CD4-positive, alpha-beta T cell (primary cell): ENCODE measurements at regions not wholly inside any gene's neighbourhood (a gene's known extent, or its start where the extent isn't known, plus 50 kb on each side); places are given as distances from the start of the nearest gene placed in this dataset.
"Not testable (repeated sequence)": the region's sequence is repeated elsewhere in the genome, so short reads cannot be mapped to it uniquely, and the experiment has no call there.

ENCODE experiments used
- ATAC-seq: fragments of 200-7000 bp; cut with Tn5 transposase; one replicate; pipeline ENCODE4 v1.10.0; 2022; ENCODE audit warnings: mild to moderate bottlenecking; ENCODE audit not compliant: poor library complexity
- CTCF ChIA-PET: fragments of 350-600 bp; sonication (Branson Sonifier 250); formaldehyde crosslinking; loops from one replicate; lab custom pipeline; 2021; ENCODE audit warnings: antibody characterized with exemption, inconsistent platforms; lab: Charles Lee
- POLR2A ChIA-PET: fragments of 350-600 bp; sonication (Branson Sonifier 250); formaldehyde crosslinking; loops from one replicate; lab custom pipeline; 2021; ENCODE audit warnings: antibody characterized with exemption, inconsistent platforms; lab: Charles Lee
- DNase-seq, 14 experiments: peaks; one replicate each; pipeline ENCODE4 v3.0.0-alpha.2; 2013 to 2020; ENCODE audit warnings: mixed read lengths in 2 of 14
- H3K27ac ChIP-seq, 2 donors: one replicate each; pipeline versions ENCODE4 v1.5.1 to v1.7.0; 2013; ENCODE audit warnings: low read length in 2 of 2, low read depth in 1 of 2, mild to moderate bottlenecking in 1 of 2
- H3K27me3 ChIP-seq, 2 experiments: 1 replicate in 1 of 2; 2 replicates in 1 of 2; pipeline versions ENCODE4 v1.6.1 to v1.7.0; 2013; ENCODE audit warnings: low read length in 2 of 2, control low read depth in 1 of 2, mild to moderate bottlenecking in 1 of 2, moderate library complexity in 1 of 2; ENCODE audit not compliant: insufficient read depth in 2 of 2, control insufficient read depth in 1 of 2
- H3K36me3 ChIP-seq: one replicate; pipeline ENCODE4 v1.6.1; 2013; ENCODE audit warnings: low read length, control low read depth; ENCODE audit not compliant: insufficient read depth
- H3K4me1 ChIP-seq: one replicate; pipeline ENCODE4 v1.6.1; 2013; ENCODE audit warnings: low read length, control low read depth; ENCODE audit not compliant: insufficient read depth
- H3K4me3 ChIP-seq: one replicate; pipeline ENCODE4 v1.5.1; 2013; ENCODE audit warnings: mild to moderate bottlenecking, low read length, moderate library complexity
- H3K9me3 ChIP-seq, 2 experiments: 1 replicate in 1 of 2; 2 replicates in 1 of 2; pipeline versions ENCODE4 v1.6.1 to v1.7.0; 2013; ENCODE audit warnings: low read length in 2 of 2, mild to moderate bottlenecking in 2 of 2, control low read depth in 1 of 2, moderate library complexity in 1 of 2; ENCODE audit not compliant: control insufficient read depth in 1 of 2, insufficient read depth in 1 of 2
- H3K27ac Mint-ChIP-seq: one replicate; pipeline ENCODE4 v1.8.0; 2020; ENCODE audit warnings: mixed read lengths
- H3K27me3 Mint-ChIP-seq: one replicate; pipeline ENCODE4 v1.8.0; 2021; ENCODE audit warnings: mixed read lengths
- H3K36me3 Mint-ChIP-seq: one replicate; pipeline ENCODE4 v1.8.0; 2021; ENCODE audit warnings: low read depth, mixed read lengths
- H3K4me1 Mint-ChIP-seq: one replicate; pipeline ENCODE4 v1.8.0; 2021; ENCODE audit warnings: low read depth, mixed read lengths
- H3K4me3 Mint-ChIP-seq: one replicate; pipeline ENCODE4 v1.8.0; 2020; ENCODE audit warnings: mild to moderate bottlenecking, mixed read lengths
- H3K9me3 Mint-ChIP-seq: one replicate; pipeline ENCODE4 v1.8.0; 2020; ENCODE audit warnings: mixed read lengths
- CTCF ChIP-seq: fragments of 200-600 bp; IDR thresholded peaks from one replicate; pipeline ENCODE4 v1.8.0; 2022; ENCODE audit warnings: antibody characterized with exemption, mild to moderate bottlenecking
- intact Hi-C, 2 experiments: fragments of 100-400 bp; cut with DNase I in 1 of 2; cut with micrococcal nuclease in 1 of 2; formaldehyde crosslinking; loops; one replicate each; pipeline versions ENCODE4 v1.15.1 to v1.9.0; 2023 to 2025; cut with DNase I, micrococcal nuclease

GRCh38 chr2:155895016-155895415 lies 437.5 kb downstream of the NR4A2 start:
- H3K27ac Mint-ChIP-seq, result no peak overlapping the region
- no peak for DNase-seq
- Histone ChIP-seq H3K27me3 (no peaks in the 10 kb centered on the region), H3K36me3 (no peaks in the 10 kb centered on the region), H3K4me3 (no peak overlapping the region), H3K27ac (no peak overlapping the region), H3K9me3 (peaks cover 0 to 3% of the 10 kb centered on the region in 2 experiments), H3K4me1 (no peaks in the 10 kb centered on the region)
- POLR2A ChIA-PET, result no interaction called here
- H3K27me3 Mint-ChIP-seq, result no peaks in the 10 kb centered on the region
- intact Hi-C loops, result no loop called here
- H3K36me3 Mint-ChIP-seq, result no peaks in the 10 kb centered on the region
- peaks cover 2% of the 10 kb centered on the region for H3K9me3 Mint-ChIP-seq
- no peak overlapping the region for H3K4me3 Mint-ChIP-seq
- no peak for TF ChIP-seq CTCF
- CTCF ChIA-PET, result no interaction called here
- ATAC-seq, result no peak
- H3K4me1 Mint-ChIP-seq, result no peaks in the 10 kb centered on the region

- H3K4me3 ChIP-seq, H3K27ac Mint-ChIP-seq, H3K36me3 ChIP-seq, CTCF ChIA-PET, H3K4me1 ChIP-seq, H3K36me3 Mint-ChIP-seq, H3K9me3 ChIP-seq, H3K4me1 Mint-ChIP-seq, DNase-seq, H3K27me3 ChIP-seq, H3K27me3 Mint-ChIP-seq, ATAC-seq, H3K27ac ChIP-seq, POLR2A ChIA-PET, H3K4me3 Mint-ChIP-seq, intact Hi-C loops: not testable (repeated sequence)
- H3K9me3 Mint-ChIP-seq, result peaks cover 11% of the 10 kb centered on the region
Measured at GRCh38 chr2:155880382-155880781, 452.1 kb downstream of the NR4A2 start.

- POLR2A ChIA-PET, result not testable (repeated sequence)
- H3K9me3 Mint-ChIP-seq, result peaks cover 11% of the 10 kb centered on the region
Measured at GRCh38 chr2:155879900-155880299, 452.6 kb downstream of the NR4A2 start.

GRCh38 chr2:155872396-155872795 lies 460.1 kb downstream of the NR4A2 start:
- Histone ChIP-seq H3K9me3 (peaks cover 10 to 11% of the 10 kb centered on the region in 2 experiments), H3K4me1 (no peaks in the 10 kb centered on the region), H3K27ac (no peak overlapping the region), H3K36me3 (no peaks in the 10 kb centered on the region), H3K27me3 (no peaks in the 10 kb centered on the region), H3K4me3 (no peak overlapping the region)
- POLR2A ChIA-PET, result no interaction called here
- Mint-ChIP-seq H3K9me3 (peaks cover 9% of the 10 kb centered on the region), H3K4me1 (no peaks in the 10 kb centered on the region), H3K4me3 (no peak overlapping the region), H3K27me3 (no peaks in the 10 kb centered on the region), H3K27ac (no peak overlapping the region), H3K36me3 (no peaks in the 10 kb centered on the region)
- no peak for TF ChIP-seq CTCF
- CTCF ChIA-PET, result no interaction called here
- DNase-seq (no peak), ATAC-seq (no peak)
- intact Hi-C loops, result no loop called here

More at GRCh38 chr2:155879900-155880299, 452.6 kb downstream of the NR4A2 start:
- H3K4me1 ChIP-seq, DNase-seq, H3K4me3 ChIP-seq, intact Hi-C loops, H3K4me3 Mint-ChIP-seq, ATAC-seq, H3K27me3 Mint-ChIP-seq, CTCF ChIA-PET, H3K36me3 Mint-ChIP-seq, H3K27me3 ChIP-seq, H3K27ac Mint-ChIP-seq, H3K27ac ChIP-seq, H3K36me3 ChIP-seq, H3K4me1 Mint-ChIP-seq: not testable (repeated sequence)
- peaks cover 1 to 12% of the 10 kb centered on the region in 2 experiments for H3K9me3 ChIP-seq
